Stimulated activated CD8-positive, alpha-beta memory T cell treated with anti-CD3 and anti-CD28 coated beads, Interleukin-7, amount 100 ng/mL, for 4 hours (primary cell): ENCODE measurements at regions not wholly inside any gene's neighbourhood (a gene's known extent, or its start where the extent isn't known, plus 50 kb on each side); places are given as distances from the start of the nearest gene placed in this dataset.
"Not testable (repeated sequence)": the region's sequence is repeated elsewhere in the genome, so short reads cannot be mapped to it uniquely, and the experiment has no call there.

ENCODE experiments used
- DNase-seq, 2 donors: peaks; one replicate each; pipeline ENCODE4 v3.0.0-alpha.2; 2020; ENCODE audit warnings: low read depth in 2 of 2

DNA sequence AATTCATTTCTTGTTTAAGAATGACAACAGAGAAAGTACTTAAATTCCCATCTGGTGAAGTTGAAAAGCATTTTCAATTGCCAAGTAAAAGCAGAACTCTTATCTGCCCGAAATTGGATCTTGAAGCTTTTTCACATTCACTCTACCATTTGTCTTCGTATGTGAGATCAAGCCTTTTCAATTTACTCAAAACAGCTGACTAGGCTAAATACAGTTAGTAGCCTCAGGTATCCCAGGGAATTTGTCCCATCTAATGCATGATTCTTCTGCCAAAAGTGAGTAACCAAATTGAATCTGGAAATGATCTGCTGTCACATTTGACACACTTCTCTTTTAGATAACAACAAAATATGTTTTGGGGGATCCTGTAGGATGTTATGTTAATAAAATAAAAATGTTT is 596.8 kb upstream of the HS3ST5 start:
- DNase-seq = no peak

DNA sequence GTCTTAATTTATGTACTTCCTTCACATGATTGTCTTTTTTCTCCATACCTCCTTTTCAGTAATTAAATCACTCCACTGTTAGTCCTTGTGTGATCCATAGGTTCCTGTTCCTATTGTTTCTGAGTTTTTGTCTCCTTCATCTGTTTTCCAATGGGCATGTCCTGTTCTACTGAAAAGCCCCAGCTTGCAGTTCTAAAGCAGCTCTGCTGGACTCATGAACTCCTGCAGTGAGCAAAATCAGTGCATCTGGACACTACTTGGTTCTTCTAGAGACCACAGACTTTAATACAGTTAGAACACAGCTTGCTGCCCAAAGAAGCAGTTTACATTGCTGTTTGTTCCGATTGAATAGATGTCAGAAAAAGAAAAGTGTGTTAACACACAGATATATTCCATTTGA is 593.3 kb upstream of the HS3ST5 start:
- DNase-seq = no peak

DNA sequence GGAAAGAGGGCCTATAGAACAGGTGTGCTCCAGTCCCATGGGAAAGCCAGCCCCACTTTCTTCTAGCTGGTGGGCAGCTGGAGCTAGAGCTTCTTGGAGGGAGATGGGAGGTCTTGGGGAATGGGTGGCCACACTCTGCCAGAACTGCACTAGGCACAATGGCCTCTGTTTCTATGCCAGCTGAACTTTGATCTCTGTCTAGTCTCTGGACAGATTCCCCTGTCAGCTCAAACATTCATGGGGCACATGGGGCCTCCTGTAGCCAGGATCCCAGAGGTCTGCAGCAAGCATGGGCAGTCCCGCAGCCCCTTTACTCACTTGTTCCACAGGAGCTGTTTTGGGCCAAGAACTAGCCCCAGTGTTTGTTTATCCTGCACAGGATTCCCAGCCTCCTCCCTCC is 591.3 kb upstream of the HS3ST5 start:
- DNase-seq = no peak

DNA sequence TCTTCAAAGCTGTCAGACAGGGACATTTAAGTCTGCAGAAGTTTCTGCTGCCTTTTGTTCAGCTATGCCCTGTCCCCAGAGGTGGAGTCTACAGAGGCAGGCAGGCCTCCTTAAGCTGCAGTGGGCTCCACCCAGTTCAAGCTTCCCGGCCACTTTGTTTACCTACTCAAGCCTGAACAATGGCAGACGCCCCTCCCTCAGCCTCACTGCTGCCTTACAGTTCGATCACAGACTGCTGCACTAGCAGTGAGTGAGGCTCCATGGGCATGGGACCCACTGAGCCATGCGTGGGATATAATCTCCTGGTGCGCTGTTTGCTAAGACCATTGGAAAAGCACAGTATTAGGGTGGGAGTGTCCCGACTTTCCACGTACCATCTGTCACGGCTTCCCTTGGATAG is 585.9 kb upstream of the HS3ST5 start:
- not testable (repeated sequence) for DNase-seq

DNA sequence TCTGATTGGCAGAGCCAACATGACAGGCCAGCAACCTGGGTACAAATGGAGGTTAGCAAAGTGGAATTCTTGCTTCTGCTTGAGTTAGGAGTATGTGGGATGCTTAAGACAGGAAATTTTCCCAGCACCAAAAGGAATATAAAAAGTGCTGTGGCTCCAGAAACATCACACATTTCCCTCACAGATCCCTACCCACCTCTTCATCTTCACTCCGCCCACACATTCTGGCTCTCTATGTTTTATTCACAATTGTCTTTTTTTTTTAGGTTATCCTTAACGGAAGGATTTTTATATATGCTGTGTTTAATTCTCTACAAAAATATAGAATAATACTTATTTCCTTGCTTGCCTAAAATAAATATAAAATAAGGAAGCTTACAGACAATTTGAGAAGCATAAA is 563.3 kb upstream of the HS3ST5 start:
- no peak for DNase-seq

DNA sequence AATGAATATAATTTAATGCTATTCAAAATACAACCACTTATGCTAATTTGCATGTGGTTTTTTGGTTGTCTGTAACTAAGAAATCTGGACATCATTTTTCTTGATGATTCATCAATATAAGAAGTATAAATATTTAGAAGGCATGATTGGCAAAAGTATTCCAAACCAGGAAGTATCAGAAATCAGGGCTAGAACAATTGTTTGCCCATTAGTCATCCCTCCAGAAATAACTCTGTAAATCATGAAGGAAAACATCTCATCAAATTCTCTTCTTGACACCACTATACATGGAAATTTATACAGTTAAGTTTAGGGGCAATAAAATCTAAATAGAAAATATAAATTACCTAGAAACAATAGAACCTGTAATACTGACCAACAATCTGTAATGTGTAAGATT is 554.7 kb upstream of the HS3ST5 start:
- no peak for DNase-seq

DNA sequence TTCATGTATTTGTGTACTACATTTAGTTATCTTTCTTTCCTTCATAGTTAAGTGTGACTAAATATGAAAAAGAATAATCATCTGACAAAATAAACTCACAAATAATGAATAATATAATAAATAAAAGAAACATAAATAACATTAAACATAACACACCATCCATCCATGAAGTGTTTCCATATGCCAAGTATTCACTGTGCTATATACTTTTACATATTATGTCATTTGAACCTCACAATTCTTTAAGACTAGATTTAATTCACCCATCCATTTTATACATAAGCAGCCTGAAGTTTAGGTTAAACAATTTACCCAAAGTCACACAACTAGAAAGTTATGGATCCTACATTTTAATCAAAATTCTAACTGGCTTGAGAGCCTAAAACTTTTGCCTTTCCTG is 549.4 kb upstream of the HS3ST5 start:
- DNase-seq = no peak

DNA sequence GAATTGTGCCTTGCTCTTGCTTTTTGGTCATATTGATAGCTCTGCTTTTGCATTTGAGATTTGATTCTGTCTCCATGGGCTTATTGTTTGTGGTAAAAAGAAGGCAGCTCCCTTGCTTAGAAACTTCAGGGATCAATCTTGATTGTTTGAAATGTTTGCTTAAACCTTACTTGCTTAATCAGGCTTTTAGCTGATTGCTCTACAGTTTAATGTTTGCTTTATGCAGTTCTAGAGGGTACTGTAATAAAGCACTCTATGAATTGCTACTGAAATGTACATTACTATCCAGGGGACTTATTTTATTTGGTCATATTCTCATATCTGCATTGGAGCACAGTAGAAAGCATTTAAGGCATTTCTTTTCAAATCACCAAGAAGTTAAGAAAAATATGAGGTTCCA is 545.4 kb upstream of the HS3ST5 start:
- no peak for DNase-seq

DNA sequence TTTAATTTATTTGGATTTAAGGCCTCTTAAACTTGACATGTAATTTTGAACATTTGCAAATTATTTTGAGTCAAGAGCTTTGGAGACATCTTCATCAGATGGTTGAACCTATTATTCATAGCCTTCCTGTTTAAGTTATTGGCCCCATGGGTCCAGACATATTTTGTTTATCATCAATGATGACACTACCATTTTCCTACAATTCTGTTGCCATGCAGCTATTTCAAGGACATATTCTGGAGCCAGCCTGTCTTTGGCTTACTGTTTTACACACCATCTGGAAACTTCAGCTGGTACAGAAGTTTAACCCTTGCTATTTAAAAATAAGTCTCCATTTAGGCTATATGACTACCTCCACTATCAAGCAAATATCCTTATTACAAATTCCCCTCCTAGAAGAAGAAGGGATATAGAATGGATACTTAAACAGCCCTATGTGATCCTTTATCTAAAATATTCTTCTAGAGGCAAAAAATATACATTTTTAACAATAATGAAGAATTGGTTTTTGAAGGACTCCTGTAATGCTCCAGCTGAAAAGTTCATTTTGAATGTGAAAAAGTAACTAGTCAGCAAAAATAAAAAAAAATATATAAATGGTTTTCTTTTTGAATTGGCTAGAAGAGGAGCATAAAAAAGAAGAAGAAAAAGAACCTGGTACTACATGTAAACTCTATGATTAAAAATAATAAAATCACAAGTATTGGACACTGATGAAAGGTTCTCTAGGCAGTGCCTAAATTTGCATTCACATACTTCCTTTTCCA is 544.0 kb upstream of the HS3ST5 start:
- no peak for DNase-seq

DNA sequence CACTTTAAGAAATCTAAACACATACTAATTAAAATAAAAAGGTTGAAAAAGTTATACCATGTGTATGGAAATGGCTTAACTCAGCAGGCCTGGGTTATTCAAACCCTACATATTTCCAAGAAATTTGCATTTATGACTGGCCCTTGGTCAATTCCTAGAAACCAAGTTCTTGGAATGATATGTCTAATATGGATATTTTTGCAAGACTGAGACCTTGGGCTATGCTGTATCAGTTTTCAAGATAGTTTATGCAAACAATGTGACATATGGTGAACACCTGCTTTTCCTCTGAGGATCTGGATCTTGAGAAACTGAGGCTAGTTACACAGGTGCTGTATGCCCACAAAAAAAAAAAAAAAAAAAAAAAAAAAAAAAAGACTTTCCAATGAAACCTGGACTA is 536.9 kb upstream of the HS3ST5 start:
- no peak for DNase-seq

DNA sequence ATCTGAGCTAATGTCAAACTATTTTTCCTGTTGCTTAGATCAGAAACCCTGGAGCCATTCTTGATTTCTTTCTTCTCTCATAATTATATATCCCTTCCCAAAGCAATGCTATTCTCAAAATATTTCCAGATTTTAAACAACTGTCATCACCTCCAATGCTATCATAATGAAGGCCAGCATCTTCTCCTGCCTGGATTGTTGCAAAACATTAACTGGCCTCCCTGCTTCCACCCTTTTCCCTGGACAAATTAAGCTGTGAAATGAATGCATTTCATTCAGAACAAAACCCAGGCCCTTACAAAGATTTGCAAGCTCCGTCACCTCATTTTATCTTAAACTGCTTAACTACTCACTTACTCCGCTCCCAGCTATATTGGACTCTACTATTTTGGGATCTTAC is 535.3 kb upstream of the HS3ST5 start:
- DNase-seq = no peak

DNA sequence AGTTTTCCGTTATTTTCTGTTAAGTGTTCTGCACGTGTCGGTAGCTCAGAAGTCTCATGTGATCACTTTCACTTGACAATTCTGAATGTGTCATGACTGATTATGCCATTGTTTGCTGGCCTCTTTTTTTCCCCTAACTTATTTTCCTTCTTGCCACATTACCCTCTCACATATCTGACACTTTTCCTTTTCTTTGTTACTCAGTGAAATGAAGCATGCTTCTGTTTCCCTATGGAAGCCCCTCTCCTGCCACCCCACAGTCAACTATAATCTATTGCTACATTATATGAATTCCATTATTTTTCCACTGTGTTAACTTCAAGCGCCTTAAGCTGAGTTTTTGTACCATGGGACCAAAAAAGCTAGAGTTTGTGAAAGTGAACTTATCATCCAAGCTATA is 531.6 kb upstream of the HS3ST5 start:
- no peak for DNase-seq

DNA sequence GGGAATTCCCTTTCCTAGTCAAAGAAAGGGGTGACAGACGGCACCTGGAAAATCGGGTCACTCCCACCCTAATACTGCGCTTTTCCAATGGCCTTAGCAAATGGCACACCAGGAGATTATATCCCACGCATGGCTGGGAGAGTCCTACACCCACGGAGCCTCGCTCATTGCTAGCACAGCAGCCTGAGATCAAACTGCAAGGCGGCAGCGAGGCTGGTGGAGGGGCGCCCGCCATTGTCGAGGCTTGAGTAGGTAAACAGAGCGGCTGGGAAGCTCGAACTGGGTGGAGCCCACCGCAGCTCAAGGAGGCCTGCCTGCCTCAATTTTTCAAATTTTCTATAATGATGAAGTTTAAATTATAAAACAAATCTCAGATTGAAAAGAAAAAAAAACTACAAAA is 522.7 kb upstream of the HS3ST5 start:
- DNase-seq = not testable (repeated sequence)

DNA sequence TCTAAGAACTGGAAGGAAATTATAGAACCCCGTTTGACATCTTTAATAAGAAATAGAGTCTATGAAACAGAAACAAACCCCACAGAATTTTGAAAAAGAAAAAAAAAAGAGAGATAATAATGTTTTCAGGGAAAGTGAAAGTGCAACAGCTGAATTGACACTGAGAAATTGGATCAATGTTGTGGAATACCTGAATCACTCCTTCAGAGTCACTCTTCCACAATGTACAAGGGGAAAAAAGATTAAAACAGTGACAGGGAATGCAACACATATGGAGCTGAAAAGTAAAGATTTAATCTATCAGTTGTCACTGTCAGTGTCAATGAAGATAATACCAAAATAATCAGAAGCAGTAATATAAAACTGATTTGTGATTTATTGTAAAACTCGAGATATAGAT is 520.8 kb upstream of the HS3ST5 start:
- DNase-seq = no peak

DNA sequence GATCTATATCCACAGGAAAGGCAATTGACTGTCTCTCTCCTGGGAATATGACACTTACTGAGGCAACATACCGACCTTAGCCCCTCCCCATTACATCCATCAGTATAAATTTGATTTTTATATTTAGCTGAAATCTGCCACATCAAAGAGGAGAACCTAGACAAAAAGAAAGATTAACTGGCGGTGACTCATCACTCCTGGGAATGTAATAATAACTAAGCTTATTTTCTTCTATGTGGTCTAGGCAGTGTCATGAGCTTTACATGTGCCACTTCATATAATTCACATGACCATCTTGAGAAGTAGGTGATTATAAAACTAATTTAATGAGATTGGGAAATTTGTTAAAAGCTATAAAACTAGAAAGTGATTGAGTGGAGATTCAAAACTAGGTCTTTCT is 520.0 kb upstream of the HS3ST5 start:
- DNase-seq = no peak

DNA sequence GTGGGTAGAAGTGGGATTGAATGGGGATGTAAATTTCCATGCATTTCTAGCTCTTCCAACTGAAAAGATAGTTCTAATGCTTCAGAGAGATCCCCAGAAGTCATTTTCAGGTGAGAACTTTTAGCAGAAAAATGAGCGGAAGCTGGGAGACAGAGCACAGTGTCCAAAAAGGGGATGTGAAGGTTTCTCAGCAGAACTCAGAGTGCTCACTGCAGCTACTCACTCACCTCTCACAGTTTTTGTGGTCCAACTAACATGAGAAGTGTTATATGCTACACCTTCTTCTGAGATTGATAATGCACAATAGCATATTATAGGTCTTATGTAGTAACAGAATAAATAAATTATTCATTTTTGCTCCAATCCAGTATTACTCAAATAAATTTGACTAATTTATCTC is 519.2 kb upstream of the HS3ST5 start:
- no peak for DNase-seq

DNA sequence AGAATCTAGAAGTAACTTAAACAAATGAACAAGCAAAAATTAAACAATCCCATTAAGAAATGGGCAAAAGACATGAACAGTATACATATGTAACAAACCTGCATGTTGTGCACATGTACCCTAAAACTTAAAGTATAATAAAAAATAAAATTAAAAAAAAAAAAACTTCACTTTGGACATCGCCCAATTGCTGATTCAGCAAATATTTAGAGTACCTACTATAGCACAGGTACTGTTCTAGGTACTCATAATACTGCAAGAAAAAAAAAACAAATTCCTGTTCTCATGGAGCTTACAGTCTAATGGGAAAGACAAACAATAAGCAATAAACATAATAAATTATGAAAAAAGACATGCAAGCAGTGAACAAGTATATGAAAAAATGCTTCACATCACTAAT is 501.5 kb upstream of the HS3ST5 start:
- no peak for DNase-seq

DNA sequence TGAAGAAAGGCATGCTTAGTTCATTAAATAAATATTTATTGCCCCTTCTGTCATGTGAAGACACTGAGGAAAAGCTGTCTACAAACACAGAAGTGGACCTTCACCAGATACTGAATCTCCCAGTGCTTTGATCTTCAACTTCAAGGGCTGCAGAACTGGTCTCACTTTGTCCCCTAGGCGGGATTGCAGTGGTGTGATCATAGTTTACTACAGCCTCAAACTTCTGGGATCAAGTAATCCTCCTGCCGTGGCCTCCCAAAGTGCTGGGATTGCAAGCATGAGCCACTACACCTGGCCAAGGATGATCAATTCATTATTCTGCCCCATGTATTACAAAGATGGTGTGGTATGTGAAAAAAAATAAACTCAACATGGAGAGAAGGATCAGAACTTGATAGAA is 496.2 kb upstream of the HS3ST5 start:
- no peak for DNase-seq

DNA sequence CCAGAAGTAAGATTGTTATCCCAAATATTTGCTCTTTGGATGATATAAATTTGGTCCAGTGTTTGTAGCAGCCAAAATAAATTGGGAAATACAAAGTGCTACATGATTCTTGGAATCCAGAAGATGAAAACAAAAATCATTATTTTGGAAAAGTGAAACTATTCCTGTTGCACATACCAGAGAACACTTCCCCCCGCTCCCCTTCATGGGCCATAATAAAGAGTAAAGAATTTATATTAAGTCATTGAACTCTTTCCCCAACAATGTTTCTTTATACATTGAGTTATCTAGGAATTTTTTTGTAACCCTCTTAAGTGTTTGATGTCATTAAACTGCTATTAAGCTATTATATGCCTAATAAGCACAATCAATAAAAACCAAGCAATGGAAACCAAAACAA is 490.4 kb upstream of the HS3ST5 start:
- no peak for DNase-seq

DNA sequence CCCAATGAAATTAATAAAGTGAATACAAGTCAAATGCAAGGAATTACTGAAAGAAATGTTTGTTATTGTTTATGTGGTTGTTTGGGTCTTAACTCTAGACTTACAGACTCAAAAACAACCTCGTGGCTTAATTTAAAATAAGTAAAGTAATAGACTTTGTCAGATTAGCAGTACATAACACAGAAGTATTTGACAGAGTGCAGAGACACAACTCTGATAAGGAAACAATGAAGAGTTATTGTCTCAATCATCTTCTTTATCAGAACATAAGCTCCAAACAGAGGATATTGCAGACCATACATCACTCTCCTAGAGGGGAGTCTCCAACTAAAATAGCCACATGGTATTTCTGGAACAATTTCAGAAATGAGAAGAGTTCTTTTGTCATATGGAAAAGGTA is 487.7 kb upstream of the HS3ST5 start:
- no peak for DNase-seq

DNA sequence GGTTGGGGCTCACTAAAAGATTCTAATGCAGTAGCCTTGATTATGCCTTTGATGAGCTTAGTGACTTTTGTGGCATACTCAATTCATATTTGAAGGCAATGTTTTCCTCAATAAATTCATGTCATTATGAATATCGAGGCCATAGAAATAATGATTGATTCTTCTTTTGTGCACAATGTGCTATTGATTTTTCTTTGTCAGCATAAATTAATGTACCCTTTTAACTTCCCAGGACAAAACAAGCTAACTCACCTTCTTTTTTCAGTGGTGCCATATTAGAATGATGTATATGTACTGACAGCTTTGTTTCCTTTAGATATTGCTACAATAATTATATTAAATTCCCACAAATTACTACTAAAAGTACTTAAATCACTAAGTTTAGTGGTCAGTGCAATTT is 484.3 kb upstream of the HS3ST5 start:
- no peak for DNase-seq

DNA sequence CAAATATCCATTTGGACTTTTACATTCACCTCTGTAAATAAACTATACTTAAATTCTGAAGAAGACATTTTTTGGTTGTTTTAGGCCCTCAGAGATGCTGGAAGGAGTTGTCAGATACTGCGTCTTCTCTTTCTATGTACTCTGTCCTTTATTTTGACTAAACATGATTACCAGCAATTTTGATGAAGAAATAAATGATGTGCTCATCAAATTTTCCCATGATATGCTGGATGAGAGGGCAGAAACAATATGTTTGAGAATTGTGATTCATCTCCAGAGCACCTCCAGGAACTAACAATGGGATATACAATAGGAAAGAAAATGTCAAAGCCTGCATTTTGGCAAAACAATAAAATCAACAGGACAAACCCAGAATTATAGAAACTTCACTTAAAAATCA is 481.6 kb upstream of the HS3ST5 start:
- no peak for DNase-seq

DNA sequence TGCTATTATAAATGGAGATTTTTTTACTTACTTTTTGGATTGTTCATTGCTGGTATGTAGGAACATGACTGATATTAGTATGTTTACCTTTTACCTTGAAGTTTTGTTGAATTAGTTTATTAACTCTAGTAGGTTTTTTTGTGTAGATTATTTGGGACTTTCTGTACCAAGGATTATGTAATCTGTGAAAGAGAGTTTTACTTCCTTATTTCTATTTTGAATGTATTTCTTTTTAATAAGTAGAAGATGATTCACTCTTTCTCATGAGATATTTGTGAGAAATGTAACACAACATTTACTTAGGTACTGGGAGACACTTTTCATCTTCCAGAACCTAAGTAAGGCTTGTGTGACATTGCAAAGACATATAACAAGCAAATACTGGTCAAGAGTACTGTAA is 473.9 kb upstream of the HS3ST5 start:
- no peak for DNase-seq

DNA sequence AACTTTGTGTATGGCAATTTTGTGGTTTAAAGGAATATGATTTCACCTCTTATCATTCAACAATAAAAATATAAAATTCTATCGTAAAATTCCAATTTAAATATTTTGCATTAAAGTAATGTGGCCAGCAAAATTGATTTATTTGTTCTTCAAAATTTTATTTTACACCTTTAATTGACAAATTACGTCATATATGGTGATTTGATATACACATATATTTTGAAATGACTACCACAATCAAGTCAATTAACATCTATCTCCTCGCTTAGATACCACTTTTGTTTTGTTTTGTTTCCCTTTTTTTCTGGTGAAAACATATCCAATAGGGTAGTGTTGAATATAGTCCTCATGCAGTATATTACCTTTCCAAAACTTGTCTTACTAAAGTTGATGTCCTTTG is 467.6 kb upstream of the HS3ST5 start:
- no peak for DNase-seq
